HEK293 (cell line): ENCODE measurements at regions not wholly inside any gene's neighbourhood (a gene's known extent, or its start where the extent isn't known, plus 50 kb on each side); places are given as distances from the start of the nearest gene placed in this dataset.

Experiments used
- CTCF ChIA-PET: fragments of 350-600 bp; formaldehyde crosslinking; extraction: SDS; loops from one replicate; lab custom pipeline; 2021; ENCODE audit warnings: antibody characterized with exemption; lab: Yijun Ruan, JAX
- POLR2A ChIA-PET: fragments of 300-600 bp; formaldehyde crosslinking; extraction: SDS; loops from one replicate; lab custom pipeline; 2020; ENCODE audit warnings: antibody characterized with exemption, inconsistent platforms; lab: Yijun Ruan, JAX
- H3K27ac ChIP-seq: fragments of 200-500 bp; sonication (Bioruptor generic); 2 replicates; pipeline ENCODE4 v1.5.1; 2014; ENCODE audit warnings: low read depth, low read length, control low read depth, inconsistent platforms; ENCODE audit errors: extremely low read depth
- H3K36me3 ChIP-seq, 2 experiments: fragments of 200-500 bp in 1 of 2; sonication (Bioruptor generic) in 1 of 2; 1 replicate in 1 of 2; 2 replicates in 1 of 2; pipeline ENCODE4 v1.5.1; 2014 to 2017; ENCODE audit warnings: inconsistent platforms in 2 of 2, low read length in 2 of 2; ENCODE audit not compliant: control insufficient read depth in 2 of 2, insufficient read depth in 1 of 2
- H3K4me1 ChIP-seq: fragments of 200-500 bp; sonication (Bioruptor generic); 2 replicates; pipeline ENCODE4 v1.5.1; 2014; ENCODE audit warnings: mild to moderate bottlenecking, low read length, inconsistent platforms; ENCODE audit not compliant: control insufficient read depth, insufficient read depth
- H3K4me3 ChIP-seq: 2 replicates; pipeline ENCODE4 v1.5.1; 2011; ENCODE audit warnings: low read depth, mild to moderate bottlenecking, control low read depth, low read length, moderate library complexity
- H3K9me3 ChIP-seq: fragments of 200-500 bp; sonication (Bioruptor generic); 2 replicates; pipeline ENCODE4 v1.5.1; 2014; ENCODE audit warnings: low read depth, low read length, inconsistent platforms; ENCODE audit not compliant: control insufficient read depth, insufficient read depth
- BCL11A ChIP-seq: fragments of 450-650 bp; formaldehyde crosslinking; IDR thresholded peaks from 2 replicates; pipeline ENCODE4 v1.5.1; 2016; ENCODE audit warnings: low read depth, missing biosample characterization, missing genetic modification characterization
- HOXD13 ChIP-seq: sonication (generic); formaldehyde crosslinking; IDR thresholded peaks from 2 replicates; pipeline ENCODE4 v1.8.0; 2022; ENCODE audit warnings: missing genetic modification reagents, borderline replicate concordance
- IKZF3 ChIP-seq: fragments of 450-650 bp; IDR thresholded peaks from 2 replicates; pipeline ENCODE4 v1.5.0; 2018; ENCODE audit warnings: missing biosample characterization, mild to moderate bottlenecking, missing genetic modification characterization, moderate library complexity
- INSM2 ChIP-seq: fragments of 450-650 bp; formaldehyde crosslinking; IDR thresholded peaks from 2 replicates; pipeline ENCODE4 v1.5.1; 2016; ENCODE audit warnings: missing biosample characterization, missing genetic modification characterization
- KLF1 ChIP-seq: fragments of 450-650 bp; formaldehyde crosslinking; IDR thresholded peaks from 2 replicates; pipeline ENCODE4 v1.5.1; 2016; ENCODE audit warnings: missing biosample characterization, missing genetic modification characterization
- OVOL3 ChIP-seq: fragments of 450-650 bp; formaldehyde crosslinking; IDR thresholded peaks from 2 replicates; pipeline ENCODE4 v1.5.1; 2016; ENCODE audit warnings: missing biosample characterization, missing genetic modification characterization
- PRDM2 ChIP-seq: fragments of 450-650 bp; formaldehyde crosslinking; IDR thresholded peaks from 2 replicates; pipeline ENCODE4 v1.5.1; 2016; ENCODE audit warnings: missing biosample characterization, missing genetic modification characterization, borderline replicate concordance
- SCRT2 ChIP-seq: fragments of 450-650 bp; formaldehyde crosslinking; IDR thresholded peaks from 2 replicates; pipeline ENCODE4 v1.5.1; 2016; ENCODE audit warnings: missing biosample characterization, missing genetic modification characterization
- ZBTB7A ChIP-seq: fragments of 450-650 bp; formaldehyde crosslinking; IDR thresholded peaks from 2 replicates; pipeline ENCODE4 v1.5.1; 2016; ENCODE audit warnings: low read depth, missing biosample characterization, missing genetic modification characterization
- ZFP3 ChIP-seq: fragments of 450-650 bp; formaldehyde crosslinking; IDR thresholded peaks from 2 replicates; pipeline ENCODE4 v1.5.1; 2016; ENCODE audit warnings: low read depth, missing biosample characterization, missing genetic modification characterization
- ZFP69B ChIP-seq: fragments of 450-650 bp; formaldehyde crosslinking; IDR thresholded peaks from 2 replicates; pipeline ENCODE4 v1.5.1; 2016; ENCODE audit warnings: missing biosample characterization, missing genetic modification characterization
- ZNF121 ChIP-seq: fragments of 450-650 bp; formaldehyde crosslinking; IDR thresholded peaks from 2 replicates; pipeline ENCODE4 v1.5.1; 2016; ENCODE audit warnings: missing biosample characterization, missing genetic modification characterization
- ZNF169 ChIP-seq: fragments of 450-650 bp; formaldehyde crosslinking; IDR thresholded peaks from 2 replicates; pipeline ENCODE4 v1.5.1; 2016; ENCODE audit warnings: missing biosample characterization, missing genetic modification characterization
- ZNF239 ChIP-seq: fragments of 450-650 bp; formaldehyde crosslinking; IDR thresholded peaks from 2 replicates; pipeline ENCODE4 v1.5.1; 2016; ENCODE audit warnings: missing biosample characterization, missing genetic modification characterization
- ZNF670 ChIP-seq: fragments of 450-650 bp; formaldehyde crosslinking; IDR thresholded peaks from 2 replicates; pipeline ENCODE4 v1.5.1; 2016; ENCODE audit warnings: missing biosample characterization, missing genetic modification characterization, low read depth
- ZNF843 ChIP-seq: fragments of 450-650 bp; formaldehyde crosslinking; IDR thresholded peaks from 2 replicates; pipeline ENCODE4 v1.5.1; 2016; ENCODE audit warnings: missing biosample characterization, missing genetic modification characterization
- ZSCAN5A ChIP-seq: fragments of 450-650 bp; formaldehyde crosslinking; IDR thresholded peaks from 2 replicates; pipeline ENCODE4 v1.5.1; 2016; ENCODE audit warnings: missing biosample characterization, missing genetic modification characterization
- TF ChIP-seq, protein P1 (sequence below): fragments of 450-650 bp; formaldehyde crosslinking; conservative IDR thresholded peaks from 2 replicates; pipeline ENCODE4 v1.5.1; 2016; ENCODE audit warnings: low read depth, missing biosample characterization, missing genetic modification characterization
- TF ChIP-seq, protein P2 (sequence below): sonication (generic); formaldehyde crosslinking; IDR thresholded peaks from 2 replicates; pipeline ENCODE4 v1.8.1; 2022; ENCODE audit warnings: mild to moderate bottlenecking, moderate library complexity, missing genetic modification reagents

DNA sequence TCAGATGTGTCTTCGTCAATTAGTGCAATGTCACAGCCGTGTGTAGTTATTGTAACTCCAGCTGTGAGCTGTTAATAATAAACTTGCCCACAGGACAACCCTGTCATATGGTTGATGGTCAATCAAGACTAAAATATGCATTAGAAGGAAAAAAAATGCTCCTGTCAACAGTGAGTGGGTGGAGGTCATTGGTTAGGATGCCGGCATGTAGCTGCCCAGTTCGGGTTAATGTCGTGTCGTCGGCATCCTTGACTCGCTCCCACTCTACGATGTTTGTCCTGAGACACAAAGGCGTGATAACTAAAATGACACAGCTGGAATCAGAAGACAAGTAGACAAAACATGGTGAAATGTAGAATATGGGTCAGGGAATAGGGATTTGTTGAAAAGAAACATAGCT, 442.8 kb upstream of the NPVF start:
- POLR2A ChIA-PET: no interaction called here
- Histone ChIP-seq H3K9me3 (no peaks in the 10 kb centered on the region), H3K4me1 (peaks cover 9% of the 10 kb centered on the region), H3K4me3 (no peak overlapping the region), H3K36me3 (no peaks in the 10 kb centered on the region), H3K27ac (no peak overlapping the region)
- no peak for TF ChIP-seq ZNF843 (tag by site-specific recombination)
- no peak for TF ChIP-seq ZNF670
- no peak for TF ChIP-seq BCL11A (tag by site-specific recombination)
- no peak for TF ChIP-seq PRDM2 (tag by site-specific recombination)
- TF ChIP-seq KLF1: no peak
- no peak for TF ChIP-seq ZNF239 (tag by site-specific recombination)
- TF ChIP-seq INSM2 (tag by site-specific recombination): no peak
- TF ChIP-seq, protein P1, sequence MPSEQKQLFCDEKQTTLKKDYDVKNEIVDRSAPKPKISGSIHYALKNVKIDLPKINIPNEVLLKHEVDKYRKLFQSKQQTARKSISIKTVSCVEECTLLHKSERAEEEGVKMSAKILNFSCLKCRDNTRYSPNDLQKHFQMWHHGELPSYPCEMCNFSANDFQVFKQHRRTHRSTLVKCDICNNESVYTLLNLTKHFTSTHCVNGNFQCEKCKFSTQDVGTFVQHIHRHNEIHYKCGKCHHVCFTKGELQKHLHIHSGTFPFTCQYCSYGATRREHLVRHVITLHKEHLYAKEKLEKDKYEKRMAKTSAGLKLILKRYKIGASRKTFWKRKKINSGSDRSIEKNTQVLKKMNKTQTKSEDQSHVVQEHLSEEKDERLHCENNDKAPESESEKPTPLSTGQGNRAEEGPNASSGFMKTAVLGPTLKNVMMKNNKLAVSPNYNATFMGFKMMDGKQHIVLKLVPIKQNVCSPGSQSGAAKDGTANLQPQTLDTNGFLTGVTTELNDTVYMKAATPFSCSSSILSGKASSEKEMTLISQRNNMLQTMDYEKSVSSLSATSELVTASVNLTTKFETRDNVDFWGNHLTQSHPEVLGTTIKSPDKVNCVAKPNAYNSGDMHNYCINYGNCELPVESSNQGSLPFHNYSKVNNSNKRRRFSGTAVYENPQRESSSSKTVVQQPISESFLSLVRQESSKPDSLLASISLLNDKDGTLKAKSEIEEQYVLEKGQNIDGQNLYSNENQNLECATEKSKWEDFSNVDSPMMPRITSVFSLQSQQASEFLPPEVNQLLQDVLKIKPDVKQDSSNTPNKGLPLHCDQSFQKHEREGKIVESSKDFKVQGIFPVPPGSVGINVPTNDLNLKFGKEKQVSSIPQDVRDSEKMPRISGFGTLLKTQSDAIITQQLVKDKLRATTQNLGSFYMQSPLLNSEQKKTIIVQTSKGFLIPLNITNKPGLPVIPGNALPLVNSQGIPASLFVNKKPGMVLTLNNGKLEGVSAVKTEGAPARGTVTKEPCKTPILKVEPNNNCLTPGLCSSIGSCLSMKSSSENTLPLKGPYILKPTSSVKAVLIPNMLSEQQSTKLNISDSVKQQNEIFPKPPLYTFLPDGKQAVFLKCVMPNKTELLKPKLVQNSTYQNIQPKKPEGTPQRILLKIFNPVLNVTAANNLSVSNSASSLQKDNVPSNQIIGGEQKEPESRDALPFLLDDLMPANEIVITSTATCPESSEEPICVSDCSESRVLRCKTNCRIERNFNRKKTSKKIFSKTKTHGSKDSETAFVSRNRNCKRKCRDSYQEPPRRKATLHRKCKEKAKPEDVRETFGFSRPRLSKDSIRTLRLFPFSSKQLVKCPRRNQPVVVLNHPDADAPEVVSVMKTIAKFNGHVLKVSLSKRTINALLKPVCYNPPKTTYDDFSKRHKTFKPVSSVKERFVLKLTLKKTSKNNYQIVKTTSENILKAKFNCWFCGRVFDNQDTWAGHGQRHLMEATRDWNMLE (tag by site-specific recombination): no peak
- TF ChIP-seq SCRT2 (tag by site-specific recombination): no peak
- no peak for TF ChIP-seq ZBTB7A (tag by site-specific recombination)
- no peak for TF ChIP-seq ZNF121 (tag by site-specific recombination)
- TF ChIP-seq ZSCAN5A (tag by site-specific recombination): no peak
- TF ChIP-seq IKZF3 (tag by site-specific recombination): no peak
- TF ChIP-seq ZNF169: no peak
- TF ChIP-seq, protein P2, sequence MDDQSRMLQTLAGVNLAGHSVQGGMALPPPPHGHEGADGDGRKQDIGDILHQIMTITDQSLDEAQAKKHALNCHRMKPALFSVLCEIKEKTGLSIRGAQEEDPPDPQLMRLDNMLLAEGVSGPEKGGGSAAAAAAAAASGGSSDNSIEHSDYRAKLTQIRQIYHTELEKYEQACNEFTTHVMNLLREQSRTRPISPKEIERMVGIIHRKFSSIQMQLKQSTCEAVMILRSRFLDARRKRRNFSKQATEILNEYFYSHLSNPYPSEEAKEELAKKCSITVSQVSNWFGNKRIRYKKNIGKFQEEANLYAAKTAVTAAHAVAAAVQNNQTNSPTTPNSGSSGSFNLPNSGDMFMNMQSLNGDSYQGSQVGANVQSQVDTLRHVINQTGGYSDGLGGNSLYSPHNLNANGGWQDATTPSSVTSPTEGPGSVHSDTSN (CRISPR knock-in tag): no peak
- TF ChIP-seq ZFP3 (tag by site-specific recombination): no peak
- TF ChIP-seq HOXD13: no peak
- no peak for TF ChIP-seq ZFP69B (tag by site-specific recombination)
- TF ChIP-seq OVOL3 (tag by site-specific recombination): no peak
- CTCF ChIA-PET: no interaction called here
